Astrocyte (in vitro differentiated cells and primary cell): ENCODE measurements at regions not wholly inside any gene's neighbourhood (a gene's known extent, or its start where the extent isn't known, plus 50 kb on each side); places are given as distances from the start of the nearest gene placed in this dataset.

Experiments
- DNase-seq: peaks from one replicate; pipeline ENCODE4 v3.0.0-alpha.2; 2010; ENCODE audit warnings: low read depth
- FAIRE-seq: peaks from 2 replicates; lab custom pipeline; 2011; peaks lifted over from hg19 to GRCh38; lab: Jason Lieb, UNC
- H2AFZ ChIP-seq: 2 replicates; pipeline ENCODE4 v1.6.0; 2012; ENCODE audit warnings: low read depth, low read length, inconsistent platforms
- H3K27ac ChIP-seq: 2 replicates; pipeline ENCODE4 v1.5.1; 2011; ENCODE audit warnings: low read depth, low read length, inconsistent platforms
- H3K27me3 ChIP-seq: 2 replicates; pipeline ENCODE4 v1.6.0; 2011; ENCODE audit warnings: low read length, inconsistent platforms; ENCODE audit not compliant: insufficient read depth
- H3K36me3 ChIP-seq: 2 replicates; pipeline ENCODE4 v1.5.1; 2011; ENCODE audit warnings: low read length, inconsistent platforms; ENCODE audit not compliant: insufficient read depth
- H3K4me1 ChIP-seq: 2 replicates; pipeline ENCODE4 v1.5.1; 2011; ENCODE audit warnings: low read length, inconsistent platforms; ENCODE audit not compliant: insufficient read depth
- H3K4me2 ChIP-seq: 2 replicates; pipeline ENCODE4 v1.6.0; 2012; ENCODE audit warnings: low read length, inconsistent platforms
- H3K4me3 ChIP-seq: 2 replicates; pipeline ENCODE4 v1.5.1; 2011; ENCODE audit warnings: low read depth, mild to moderate bottlenecking, low read length, inconsistent platforms; ENCODE audit not compliant: insufficient read depth
- H3K79me2 ChIP-seq: 2 replicates; pipeline ENCODE4 v1.6.0; 2012; ENCODE audit warnings: mild to moderate bottlenecking, low read length, inconsistent platforms; ENCODE audit not compliant: insufficient read depth
- H3K9ac ChIP-seq: 2 replicates; pipeline ENCODE4 v1.6.0; 2012; ENCODE audit warnings: mild to moderate bottlenecking, low read length, inconsistent platforms
- H3K9me3 ChIP-seq: 2 replicates; pipeline ENCODE4 v1.5.1; 2012; ENCODE audit warnings: low read depth, mild to moderate bottlenecking, low read length, inconsistent platforms; ENCODE audit not compliant: insufficient read depth
- H4K20me1 ChIP-seq: 2 replicates; pipeline ENCODE4 v1.6.0; 2012; ENCODE audit warnings: low read length, inconsistent platforms; ENCODE audit not compliant: insufficient read depth
- H3K27ac Mint-ChIP-seq: one replicate; pipeline ENCODE4 v1.8.0; 2021; ENCODE audit warnings: mild to moderate bottlenecking, mixed read lengths; ENCODE audit not compliant: unreplicated experiment
- H3K27me3 Mint-ChIP-seq: one replicate; pipeline ENCODE4 v1.8.0; 2021; ENCODE audit warnings: low read depth, mixed read lengths; ENCODE audit not compliant: unreplicated experiment
- H3K36me3 Mint-ChIP-seq: one replicate; pipeline ENCODE4 v1.8.0; 2021; ENCODE audit warnings: low read depth, mixed read lengths; ENCODE audit not compliant: unreplicated experiment
- H3K4me1 Mint-ChIP-seq: one replicate; pipeline ENCODE4 v1.8.0; 2021; ENCODE audit warnings: low read depth, mixed read lengths; ENCODE audit not compliant: unreplicated experiment
- H3K4me3 Mint-ChIP-seq: one replicate; pipeline ENCODE4 v1.8.0; 2021; ENCODE audit warnings: mild to moderate bottlenecking, moderate library complexity, mixed read lengths; ENCODE audit not compliant: unreplicated experiment
- H3K9me3 Mint-ChIP-seq: one replicate; pipeline ENCODE4 v1.8.0; 2021; ENCODE audit warnings: mild to moderate bottlenecking, mixed read lengths; ENCODE audit not compliant: unreplicated experiment
- CTCF ChIP-seq: IDR thresholded peaks from 2 replicates; pipeline ENCODE4 v1.5.1; 2011; ENCODE audit warnings: low read depth, mild to moderate bottlenecking, inconsistent platforms, low read length, moderate library complexity; ENCODE audit not compliant: insufficient read depth
- EZH2 ChIP-seq: IDR thresholded peaks from 2 replicates; pipeline ENCODE4 v1.6.1; 2012; ENCODE audit warnings: mild to moderate bottlenecking, low read length, inconsistent platforms; ENCODE audit not compliant: insufficient read depth

DNA sequence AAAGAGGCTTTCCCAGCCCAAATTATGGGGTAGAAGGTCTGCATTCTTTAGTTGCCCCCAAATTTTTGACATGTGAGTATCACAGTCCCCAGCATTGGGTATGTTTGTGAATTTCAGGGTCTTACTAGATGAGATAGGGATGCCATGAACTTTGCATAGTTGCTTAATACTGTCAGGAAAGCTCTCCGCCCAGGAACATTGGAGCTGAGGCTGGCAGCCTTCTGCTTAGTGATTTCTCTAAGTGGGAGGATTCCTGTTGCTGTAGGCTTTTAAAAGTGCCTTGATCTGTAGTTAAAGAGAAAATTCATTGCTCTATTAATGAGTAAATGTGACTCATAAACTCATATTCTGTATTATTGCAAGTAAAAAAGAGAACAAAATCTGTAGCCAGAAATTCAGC, 206.9 kb downstream of the CAVIN4 start:
- no peak overlapping the region for H3K4me2 ChIP-seq
- no peaks in the 10 kb centered on the region for H3K79me2 ChIP-seq
- H3K4me1 ChIP-seq: no peaks in the 10 kb centered on the region
- Mint-ChIP-seq H3K4me3 (no peak overlapping the region), H3K36me3 (no peaks in the 10 kb centered on the region), H3K27ac (no peak overlapping the region), H3K4me1 (no peaks in the 10 kb centered on the region), H3K9me3 (no peaks in the 10 kb centered on the region), H3K27me3 (no peaks in the 10 kb centered on the region)
- no peak overlapping the region for H3K4me3 ChIP-seq
- no peak overlapping the region for H3K27ac ChIP-seq
- no peak overlapping the region for H2AFZ ChIP-seq
- H3K9me3 ChIP-seq: no peaks in the 10 kb centered on the region
- H3K36me3 ChIP-seq: no peaks in the 10 kb centered on the region
- H4K20me1 ChIP-seq: no peaks in the 10 kb centered on the region
- TF ChIP-seq EZH2: no peak
- H3K9ac ChIP-seq: no peak overlapping the region
- FAIRE-seq: no peak
- no peak for DNase-seq
- no peaks in the 10 kb centered on the region for H3K27me3 ChIP-seq

DNA sequence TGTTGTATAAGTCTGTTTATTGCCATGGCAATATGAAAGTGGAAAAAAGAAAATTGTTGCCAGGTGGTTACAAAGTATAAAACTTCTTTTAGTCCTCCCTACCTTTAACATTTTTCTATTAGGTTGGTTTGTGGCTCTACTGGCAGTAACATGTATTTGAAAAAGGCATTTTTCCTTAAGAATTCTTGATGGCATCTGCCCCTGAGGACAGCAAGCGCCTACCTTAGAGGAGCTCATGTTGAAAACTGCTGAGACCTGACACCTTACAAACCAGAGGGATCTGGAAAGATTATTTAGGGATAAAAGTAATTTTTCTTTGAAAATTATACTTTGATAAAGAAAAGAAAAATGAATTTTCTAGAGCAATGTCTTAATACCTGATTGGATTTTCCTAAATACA, 208.1 kb downstream of the CAVIN4 start:
- Histone ChIP-seq H3K4me3 (no peak overlapping the region), H3K27me3 (no peaks in the 10 kb centered on the region), H3K27ac (no peak overlapping the region), H3K9ac (no peak overlapping the region), H3K79me2 (no peaks in the 10 kb centered on the region), H2AFZ (no peak overlapping the region), H4K20me1 (no peaks in the 10 kb centered on the region), H3K4me2 (no peak overlapping the region), H3K36me3 (no peaks in the 10 kb centered on the region), H3K9me3 (no peaks in the 10 kb centered on the region), H3K4me1 (no peaks in the 10 kb centered on the region)
- Mint-ChIP-seq H3K4me1 (no peaks in the 10 kb centered on the region), H3K27me3 (no peaks in the 10 kb centered on the region), H3K27ac (no peak overlapping the region), H3K9me3 (no peaks in the 10 kb centered on the region), H3K36me3 (no peaks in the 10 kb centered on the region), H3K4me3 (no peak overlapping the region)
- TF ChIP-seq CTCF (no peak), EZH2 (no peak)
- no peak for DNase-seq
- FAIRE-seq: no peak

DNA sequence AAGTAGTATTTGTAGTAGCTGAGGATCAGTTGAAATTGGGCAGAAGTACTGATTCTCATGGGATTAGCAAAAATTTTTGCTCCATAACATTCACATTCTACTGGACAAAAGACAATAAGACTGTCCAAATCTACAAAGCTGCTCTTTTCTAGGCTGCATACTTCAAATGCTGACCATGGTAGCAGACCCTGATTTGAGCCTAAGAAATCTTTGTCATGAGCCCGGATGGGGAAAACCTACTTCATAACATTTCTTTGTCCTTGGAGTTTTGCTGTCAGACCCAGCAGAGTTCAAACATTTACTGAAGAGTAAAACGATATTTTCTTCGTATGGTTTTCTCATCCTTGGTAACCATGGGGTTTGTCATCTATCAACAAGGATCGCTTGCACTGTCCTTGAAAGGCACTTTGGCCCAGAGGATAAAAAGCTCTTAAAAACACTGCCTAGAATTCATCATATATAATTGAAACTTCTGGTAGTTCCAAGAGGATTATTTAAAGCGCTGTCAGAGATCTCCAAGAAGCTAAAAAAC, 216.9 kb downstream of the CAVIN4 start:
- Histone ChIP-seq H3K36me3 (no peaks in the 10 kb centered on the region), H3K27me3 (no peaks in the 10 kb centered on the region), H3K4me3 (no peak overlapping the region), H2AFZ (no peak overlapping the region), H3K4me2 (no peak overlapping the region), H3K27ac (no peak overlapping the region), H3K4me1 (no peaks in the 10 kb centered on the region), H3K9ac (no peak overlapping the region), H3K9me3 (no peaks in the 10 kb centered on the region), H4K20me1 (no peaks in the 10 kb centered on the region), H3K79me2 (no peaks in the 10 kb centered on the region)
- H3K27ac Mint-ChIP-seq: no peak overlapping the region
- H3K4me3 Mint-ChIP-seq: no peak overlapping the region
- no peaks in the 10 kb centered on the region for H3K27me3 Mint-ChIP-seq
- H3K4me1 Mint-ChIP-seq: no peaks in the 10 kb centered on the region
- TF ChIP-seq EZH2 (no peak), CTCF (no peak)
- FAIRE-seq (no peak), DNase-seq (no peak)
- H3K9me3 Mint-ChIP-seq: no peaks in the 10 kb centered on the region
- H3K36me3 Mint-ChIP-seq: no peaks in the 10 kb centered on the region
